ENCODE measurements at regions not wholly inside any gene's neighbourhood (a gene's known extent, or its start where the extent isn't known, plus 50 kb on each side); places are given as distances from the start of the nearest gene placed in this dataset.

DNA sequence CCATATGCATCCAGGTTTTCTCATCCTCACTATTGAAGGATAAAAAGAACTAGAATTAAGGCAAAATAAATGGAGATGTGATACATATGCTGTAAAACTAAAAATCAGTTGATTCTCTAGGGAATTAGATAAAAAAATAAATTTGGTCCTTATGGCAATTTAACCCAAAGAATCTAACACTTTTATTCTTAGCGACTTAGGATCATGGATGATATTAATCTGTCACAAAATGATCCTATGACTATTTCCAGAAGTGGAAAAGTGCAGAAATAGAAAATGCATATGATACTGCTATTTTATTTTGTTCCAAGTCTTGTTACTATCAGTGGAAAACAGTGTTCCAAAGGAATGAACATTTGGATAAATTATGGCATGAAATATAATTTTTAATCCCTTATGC, 746.3 kb downstream of the ROBO2 start:
- Histone ChIP-seq H4K20me1 (ENCODE audit: low read depth, low read length) (no peaks in the 10 kb centered on the region), H3K36me3 (ENCODE audit: low read length) (no peaks in the 10 kb centered on the region), H3K4me2 (ENCODE audit: low read depth, low read length, poor library complexity, severe bottlenecking) (no peak overlapping the region), H3K79me2 (ENCODE audit: insufficient read depth, low read length) (no peaks in the 10 kb centered on the region), H3K9me2 (replicated peaks; ENCODE audit: insufficient read depth, low read length) (no peaks in the 10 kb centered on the region), H3K27me3 (ENCODE audit: low read length) (no peaks in the 10 kb centered on the region), H3K9me3 (ENCODE audit: insufficient read depth, low read length) (no peaks in the 10 kb centered on the region), H3K9ac (ENCODE audit: low read length) (no peak overlapping the region), H3K4me3 (ENCODE audit: insufficient read depth, low read length, poor library complexity, severe bottlenecking) (no peak overlapping the region), H2AFZ (ENCODE audit: low read depth, low read length, severe bottlenecking) (no peak overlapping the region), H3K27ac (ENCODE audit: low read depth, low read length) (no peak overlapping the region), H3F3A (ENCODE audit: insufficient read depth) (no peaks in the 10 kb centered on the region)
- no peak for TF ChIP-seq EZH2phosphoT487 (conservative IDR thresholded peaks at IDR 0.05; ENCODE audit: low read length)
- TF ChIP-seq CTCF (IDR thresholded peaks at IDR 0.05; ENCODE audit: insufficient read depth, low read length, poor library complexity, severe bottlenecking) = no peak

GRCh38 chr3:77795013-77795412, 755.1 kb downstream of the ROBO2 start:
- no peak overlapping the region for H3K27ac ChIP-seq (ENCODE audit: low read depth, low read length)
- H4K20me1 ChIP-seq (ENCODE audit: low read depth, low read length) = no peaks in the 10 kb centered on the region
- H3F3A ChIP-seq (ENCODE audit: insufficient read depth) = no peaks in the 10 kb centered on the region
- H3K4me2 ChIP-seq (ENCODE audit: low read depth, low read length, poor library complexity, severe bottlenecking) = no peak overlapping the region
- no peaks in the 10 kb centered on the region for H3K27me3 ChIP-seq (ENCODE audit: low read length)
- TF ChIP-seq EZH2phosphoT487 (conservative IDR thresholded peaks at IDR 0.05; ENCODE audit: low read length) (no peak), CTCF (IDR thresholded peaks at IDR 0.05; ENCODE audit: insufficient read depth, low read length, poor library complexity, severe bottlenecking) (no peak)
- H3K36me3 ChIP-seq (ENCODE audit: low read length) = no peaks in the 10 kb centered on the region
- no peaks in the 10 kb centered on the region for H3K9me2 ChIP-seq (replicated peaks; ENCODE audit: insufficient read depth, low read length)
- H3K9ac ChIP-seq (ENCODE audit: low read length) = no peak overlapping the region
- H3K79me2 ChIP-seq (ENCODE audit: insufficient read depth, low read length) = no peaks in the 10 kb centered on the region
- no peaks in the 10 kb centered on the region for H3K9me3 ChIP-seq (ENCODE audit: insufficient read depth, low read length)
- H3K4me3 ChIP-seq (ENCODE audit: insufficient read depth, low read length, poor library complexity, severe bottlenecking) = no peak overlapping the region
- H2AFZ ChIP-seq (ENCODE audit: low read depth, low read length, severe bottlenecking) = no peak overlapping the region

GRCh38 chr3:77799278-77799677, 759.4 kb downstream of the ROBO2 start:
- Histone ChIP-seq H3K27me3 (ENCODE audit: low read length) (no peaks in the 10 kb centered on the region), H3F3A (ENCODE audit: insufficient read depth) (no peaks in the 10 kb centered on the region), H3K4me3 (ENCODE audit: insufficient read depth, low read length, poor library complexity, severe bottlenecking) (no peak overlapping the region), H3K36me3 (ENCODE audit: low read length) (no peaks in the 10 kb centered on the region), H2AFZ (ENCODE audit: low read depth, low read length, severe bottlenecking) (no peak overlapping the region), H3K9me2 (replicated peaks; ENCODE audit: insufficient read depth, low read length) (no peaks in the 10 kb centered on the region), H3K79me2 (ENCODE audit: insufficient read depth, low read length) (no peaks in the 10 kb centered on the region), H3K9ac (ENCODE audit: low read length) (no peak overlapping the region), H3K4me2 (ENCODE audit: low read depth, low read length, poor library complexity, severe bottlenecking) (no peak overlapping the region), H3K27ac (ENCODE audit: low read depth, low read length) (no peak overlapping the region), H4K20me1 (ENCODE audit: low read depth, low read length) (no peaks in the 10 kb centered on the region), H3K9me3 (ENCODE audit: insufficient read depth, low read length) (no peaks in the 10 kb centered on the region)
- TF ChIP-seq CTCF (IDR thresholded peaks at IDR 0.05; ENCODE audit: insufficient read depth, low read length, poor library complexity, severe bottlenecking) (no peak), EZH2phosphoT487 (conservative IDR thresholded peaks at IDR 0.05; ENCODE audit: low read length) (no peak)

DNA sequence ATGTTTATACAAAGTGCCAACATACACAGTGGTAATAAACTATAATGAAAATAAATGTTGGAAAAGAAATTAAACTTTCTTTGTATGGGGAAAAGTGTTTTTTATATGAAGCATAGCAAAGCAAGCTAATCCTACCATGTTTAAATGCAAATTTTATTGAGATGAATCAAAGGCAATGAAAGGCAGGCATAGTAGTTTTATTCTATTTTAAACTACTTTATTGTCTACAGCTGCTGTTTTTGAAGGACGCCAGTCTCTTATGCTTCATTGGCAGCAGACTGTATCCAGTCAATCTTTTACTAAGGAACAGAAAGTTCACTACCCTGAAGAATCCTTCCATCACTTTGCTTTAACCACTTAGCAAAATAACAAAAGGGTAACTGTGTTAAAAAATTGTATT, 761.0 kb downstream of the ROBO2 start:
- Histone ChIP-seq H3F3A (ENCODE audit: insufficient read depth) (no peaks in the 10 kb centered on the region), H3K36me3 (ENCODE audit: low read length) (no peaks in the 10 kb centered on the region), H3K9ac (ENCODE audit: low read length) (no peak overlapping the region), H4K20me1 (ENCODE audit: low read depth, low read length) (no peaks in the 10 kb centered on the region), H3K9me2 (replicated peaks; ENCODE audit: insufficient read depth, low read length) (no peaks in the 10 kb centered on the region), H3K9me3 (ENCODE audit: insufficient read depth, low read length) (no peaks in the 10 kb centered on the region), H3K27me3 (ENCODE audit: low read length) (no peaks in the 10 kb centered on the region), H3K27ac (ENCODE audit: low read depth, low read length) (no peak overlapping the region), H3K79me2 (ENCODE audit: insufficient read depth, low read length) (no peaks in the 10 kb centered on the region), H3K4me3 (ENCODE audit: insufficient read depth, low read length, poor library complexity, severe bottlenecking) (no peak overlapping the region), H3K4me2 (ENCODE audit: low read depth, low read length, poor library complexity, severe bottlenecking) (no peak overlapping the region), H2AFZ (ENCODE audit: low read depth, low read length, severe bottlenecking) (no peak overlapping the region)
- no peak for TF ChIP-seq CTCF (IDR thresholded peaks at IDR 0.05; ENCODE audit: insufficient read depth, low read length, poor library complexity, severe bottlenecking)
- no peak for TF ChIP-seq EZH2phosphoT487 (conservative IDR thresholded peaks at IDR 0.05; ENCODE audit: low read length)
